ENCODE measurements at regions not wholly inside any gene's neighbourhood (a gene's known extent, or its start where the extent isn't known, plus 50 kb on each side); places are given as distances from the start of the nearest gene placed in this dataset.

GRCh38 chr1:94634977-94635416 is 93.4 kb upstream of the F3 start:
- no peak overlapping the region for H3K4me3 ChIP-seq (ENCODE audit: low read depth, low read length)
- CTCF ChIA-PET = interaction anchor here (0.7 to 1.5 kb wide), 6 partner anchors 11 to 106 kb away, joined by 3 read pairs; partner anchors contain the start of gene F3
- no peaks in the 10 kb centered on the region for H3K4me1 ChIP-seq (ENCODE audit: control insufficient read depth, insufficient read depth, low read length)
- no peaks in the 10 kb centered on the region for H3K36me3 ChIP-seq (ENCODE audit: control insufficient read depth in 2 of 2, insufficient read depth in 1 of 2, low read length in 2 of 2)
- POLR2A ChIA-PET = no interaction called here
- H3K9me3 ChIP-seq (ENCODE audit: control insufficient read depth, insufficient read depth, low read depth, low read length) = no peaks in the 10 kb centered on the region
- no peak overlapping the region for H3K27ac ChIP-seq (ENCODE audit: extremely low read depth, low read depth, low read length)
- TF ChIP-seq, protein P1, sequence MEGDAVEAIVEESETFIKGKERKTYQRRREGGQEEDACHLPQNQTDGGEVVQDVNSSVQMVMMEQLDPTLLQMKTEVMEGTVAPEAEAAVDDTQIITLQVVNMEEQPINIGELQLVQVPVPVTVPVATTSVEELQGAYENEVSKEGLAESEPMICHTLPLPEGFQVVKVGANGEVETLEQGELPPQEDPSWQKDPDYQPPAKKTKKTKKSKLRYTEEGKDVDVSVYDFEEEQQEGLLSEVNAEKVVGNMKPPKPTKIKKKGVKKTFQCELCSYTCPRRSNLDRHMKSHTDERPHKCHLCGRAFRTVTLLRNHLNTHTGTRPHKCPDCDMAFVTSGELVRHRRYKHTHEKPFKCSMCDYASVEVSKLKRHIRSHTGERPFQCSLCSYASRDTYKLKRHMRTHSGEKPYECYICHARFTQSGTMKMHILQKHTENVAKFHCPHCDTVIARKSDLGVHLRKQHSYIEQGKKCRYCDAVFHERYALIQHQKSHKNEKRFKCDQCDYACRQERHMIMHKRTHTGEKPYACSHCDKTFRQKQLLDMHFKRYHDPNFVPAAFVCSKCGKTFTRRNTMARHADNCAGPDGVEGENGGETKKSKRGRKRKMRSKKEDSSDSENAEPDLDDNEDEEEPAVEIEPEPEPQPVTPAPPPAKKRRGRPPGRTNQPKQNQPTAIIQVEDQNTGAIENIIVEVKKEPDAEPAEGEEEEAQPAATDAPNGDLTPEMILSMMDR (tag by site-specific recombination; IDR thresholded peaks at IDR 0.05) = peak; percentile 21; the same call in 1 of the 2 replicates
- TF ChIP-seq, protein P2, sequence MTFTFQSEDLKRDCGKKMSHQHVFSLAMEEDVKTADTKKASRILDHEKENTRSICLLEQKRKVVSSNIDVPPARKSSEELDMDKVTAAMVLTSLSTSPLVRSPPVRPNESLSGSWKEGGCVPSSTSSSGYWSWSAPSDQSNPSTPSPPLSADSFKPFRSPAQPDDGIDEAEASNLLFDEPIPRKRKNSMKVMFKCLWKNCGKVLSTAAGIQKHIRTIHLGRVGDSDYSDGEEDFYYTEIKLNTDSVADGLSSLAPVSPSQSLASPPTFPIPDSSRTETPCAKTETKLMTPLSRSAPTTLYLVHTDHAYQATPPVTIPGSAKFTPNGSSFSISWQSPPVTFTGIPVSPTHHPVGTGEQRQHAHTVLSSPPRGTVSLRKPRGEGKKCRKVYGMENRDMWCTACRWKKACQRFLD (tag by site-specific recombination; IDR thresholded peaks at IDR 0.05) = no peak
- no peak for TF ChIP-seq SP2 (tag by site-specific recombination; IDR thresholded peaks at IDR 0.05)
- no peak for TF ChIP-seq ZNF585B (tag by site-specific recombination; IDR thresholded peaks at IDR 0.05)
- no peak for TF ChIP-seq KLF7 (tag by site-specific recombination; IDR thresholded peaks at IDR 0.05; ENCODE audit: borderline replicate concordance)
- peak; percentile 91 for TF ChIP-seq ZNF335 (tag by site-specific recombination; conservative IDR thresholded peaks at IDR 0.05)
- no peak for TF ChIP-seq ZNF426 (tag by site-specific recombination; IDR thresholded peaks at IDR 0.05)
- TF ChIP-seq MZF1 (tag by site-specific recombination; IDR thresholded peaks at IDR 0.05; ENCODE audit: borderline replicate concordance) = 0 out of 2 replicates have a peak, but pooled peaks have one; percentile 65
- TF ChIP-seq ZBTB1 (tag by site-specific recombination; IDR thresholded peaks at IDR 0.05) = no peak
- no peak for TF ChIP-seq ZFP3 (tag by site-specific recombination; IDR thresholded peaks at IDR 0.05; ENCODE audit: low read depth)
- no peak for TF ChIP-seq KLF10 (tag by site-specific recombination; IDR thresholded peaks at IDR 0.05)
- TF ChIP-seq ZNF544 (tag by site-specific recombination; IDR thresholded peaks at IDR 0.05) = no peak
- TF ChIP-seq, protein P3, sequence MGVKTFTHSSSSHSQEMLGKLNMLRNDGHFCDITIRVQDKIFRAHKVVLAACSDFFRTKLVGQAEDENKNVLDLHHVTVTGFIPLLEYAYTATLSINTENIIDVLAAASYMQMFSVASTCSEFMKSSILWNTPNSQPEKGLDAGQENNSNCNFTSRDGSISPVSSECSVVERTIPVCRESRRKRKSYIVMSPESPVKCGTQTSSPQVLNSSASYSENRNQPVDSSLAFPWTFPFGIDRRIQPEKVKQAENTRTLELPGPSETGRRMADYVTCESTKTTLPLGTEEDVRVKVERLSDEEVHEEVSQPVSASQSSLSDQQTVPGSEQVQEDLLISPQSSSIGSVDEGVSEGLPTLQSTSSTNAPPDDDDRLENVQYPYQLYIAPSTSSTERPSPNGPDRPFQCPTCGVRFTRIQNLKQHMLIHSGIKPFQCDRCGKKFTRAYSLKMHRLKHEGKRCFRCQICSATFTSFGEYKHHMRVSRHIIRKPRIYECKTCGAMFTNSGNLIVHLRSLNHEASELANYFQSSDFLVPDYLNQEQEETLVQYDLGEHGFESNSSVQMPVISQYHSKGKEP (tag by site-specific recombination; IDR thresholded peaks at IDR 0.05) = no peak
- no peak for TF ChIP-seq ZNF324 (tag by site-specific recombination; IDR thresholded peaks at IDR 0.05)
- TF ChIP-seq, protein P4, sequence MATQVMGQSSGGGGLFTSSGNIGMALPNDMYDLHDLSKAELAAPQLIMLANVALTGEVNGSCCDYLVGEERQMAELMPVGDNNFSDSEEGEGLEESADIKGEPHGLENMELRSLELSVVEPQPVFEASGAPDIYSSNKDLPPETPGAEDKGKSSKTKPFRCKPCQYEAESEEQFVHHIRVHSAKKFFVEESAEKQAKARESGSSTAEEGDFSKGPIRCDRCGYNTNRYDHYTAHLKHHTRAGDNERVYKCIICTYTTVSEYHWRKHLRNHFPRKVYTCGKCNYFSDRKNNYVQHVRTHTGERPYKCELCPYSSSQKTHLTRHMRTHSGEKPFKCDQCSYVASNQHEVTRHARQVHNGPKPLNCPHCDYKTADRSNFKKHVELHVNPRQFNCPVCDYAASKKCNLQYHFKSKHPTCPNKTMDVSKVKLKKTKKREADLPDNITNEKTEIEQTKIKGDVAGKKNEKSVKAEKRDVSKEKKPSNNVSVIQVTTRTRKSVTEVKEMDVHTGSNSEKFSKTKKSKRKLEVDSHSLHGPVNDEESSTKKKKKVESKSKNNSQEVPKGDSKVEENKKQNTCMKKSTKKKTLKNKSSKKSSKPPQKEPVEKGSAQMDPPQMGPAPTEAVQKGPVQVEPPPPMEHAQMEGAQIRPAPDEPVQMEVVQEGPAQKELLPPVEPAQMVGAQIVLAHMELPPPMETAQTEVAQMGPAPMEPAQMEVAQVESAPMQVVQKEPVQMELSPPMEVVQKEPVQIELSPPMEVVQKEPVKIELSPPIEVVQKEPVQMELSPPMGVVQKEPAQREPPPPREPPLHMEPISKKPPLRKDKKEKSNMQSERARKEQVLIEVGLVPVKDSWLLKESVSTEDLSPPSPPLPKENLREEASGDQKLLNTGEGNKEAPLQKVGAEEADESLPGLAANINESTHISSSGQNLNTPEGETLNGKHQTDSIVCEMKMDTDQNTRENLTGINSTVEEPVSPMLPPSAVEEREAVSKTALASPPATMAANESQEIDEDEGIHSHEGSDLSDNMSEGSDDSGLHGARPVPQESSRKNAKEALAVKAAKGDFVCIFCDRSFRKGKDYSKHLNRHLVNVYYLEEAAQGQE (tag by site-specific recombination; IDR thresholded peaks at IDR 0.05) = no peak
- no peak for TF ChIP-seq GLIS2 (tag by site-specific recombination; IDR thresholded peaks at IDR 0.05)
- no peak for TF ChIP-seq ZNF501 (tag by site-specific recombination; IDR thresholded peaks at IDR 0.05)
- TF ChIP-seq ZNF571 (tag by site-specific recombination; IDR thresholded peaks at IDR 0.05) = no peak
- TF ChIP-seq ZNF843 (tag by site-specific recombination; IDR thresholded peaks at IDR 0.05) = no peak
- TF ChIP-seq ZBTB17 (tag by site-specific recombination; IDR thresholded peaks at IDR 0.05) = no peak
- no peak for TF ChIP-seq ZNF530 (tag by site-specific recombination; IDR thresholded peaks at IDR 0.05; ENCODE audit: low read depth)
- TF ChIP-seq ZNF274 (IDR thresholded peaks at IDR 0.05; ENCODE audit: low read length) = no peak
- no peak for TF ChIP-seq ZNF274 (tag by site-specific recombination; IDR thresholded peaks at IDR 0.05; ENCODE audit: borderline replicate concordance)
- peak; percentile 57; the same call in 1 of the 2 replicates for TF ChIP-seq ZBTB8A (tag by site-specific recombination; IDR thresholded peaks at IDR 0.05)
- no peak for TF ChIP-seq ZNF23 (tag by site-specific recombination; IDR thresholded peaks at IDR 0.05; ENCODE audit: borderline replicate concordance)
- TF ChIP-seq ZNF514 (tag by site-specific recombination; IDR thresholded peaks at IDR 0.05) = no peak
- TF ChIP-seq IKZF3 (tag by site-specific recombination; IDR thresholded peaks at IDR 0.05) = 0 out of 2 replicates have a peak, but pooled peaks have one; percentile 16
- no peak; the same call in 1 of the 2 replicates for TF ChIP-seq ZBTB48 (tag by site-specific recombination; IDR thresholded peaks at IDR 0.05)
- no peak for TF ChIP-seq PATZ1 (tag by site-specific recombination; IDR thresholded peaks at IDR 0.05)
- TF ChIP-seq OVOL3 (tag by site-specific recombination; IDR thresholded peaks at IDR 0.05) = no peak
